SK-N-SH treated with all-trans-retinoic acid at 6 μM for 48 hours (cell line): ENCODE measurements at regions not wholly inside any gene's neighbourhood (a gene's known extent, or its start where the extent isn't known, plus 50 kb on each side); places are given as distances from the start of the nearest gene placed in this dataset.
"Not testable (repeated sequence)": the region's sequence is repeated elsewhere in the genome, so short reads cannot be mapped to it uniquely, and the experiment has no call there.

Experiments
- CSDC2 ChIP-seq: fragments of 250-450 bp; sonication (Bioruptor Pico); IDR thresholded peaks from 2 replicates; pipeline ENCODE4 v1.5.0; 2020; ENCODE audit warnings: mild to moderate bottlenecking, moderate library complexity
- ESRRG ChIP-seq: fragments of 250-450 bp; sonication (Bioruptor Pico); IDR thresholded peaks from 2 replicates; pipeline ENCODE4 v1.6.1; 2021; ENCODE audit warnings: mild to moderate bottlenecking
- OSR1 ChIP-seq: fragments of 250-450 bp; sonication (Bioruptor Pico); IDR thresholded peaks from 2 replicates; pipeline ENCODE4 v1.8.0; 2022; ENCODE audit warnings: moderate library complexity, mild to moderate bottlenecking, inconsistent platforms
- PPARA ChIP-seq: fragments of 250-450 bp; sonication (Bioruptor Pico); IDR thresholded peaks from 2 replicates; pipeline ENCODE4 v1.5.0; 2020; ENCODE audit warnings: mild to moderate bottlenecking, borderline replicate concordance
- RARB ChIP-seq: fragments of 250-450 bp; sonication (Bioruptor Pico); IDR thresholded peaks from 2 replicates; pipeline ENCODE4 v1.8.0; 2021; ENCODE audit warnings: mild to moderate bottlenecking, moderate library complexity
- SNAI2 ChIP-seq: fragments of 250-450 bp; sonication (Bioruptor Pico); IDR thresholded peaks from 2 replicates; pipeline ENCODE4 v1.5.0; 2020; ENCODE audit warnings: mild to moderate bottlenecking, moderate library complexity
- TCF4 ChIP-seq: fragments of 250-450 bp; sonication (Bioruptor Pico); IDR thresholded peaks from 2 replicates; pipeline ENCODE4 v1.8.0; 2021; ENCODE audit warnings: mild to moderate bottlenecking, moderate library complexity, borderline replicate concordance
- TOX ChIP-seq: fragments of 250-450 bp; sonication (Bioruptor Pico); IDR thresholded peaks from 2 replicates; pipeline ENCODE4 v1.8.0; 2021; ENCODE audit warnings: mild to moderate bottlenecking, moderate library complexity, borderline replicate concordance
- ZC3H10 ChIP-seq: fragments of 250-450 bp; sonication (Bioruptor Pico); IDR thresholded peaks from 2 replicates; pipeline ENCODE4 v1.5.1; 2021; ENCODE audit warnings: mild to moderate bottlenecking, moderate library complexity
- ZNF565 ChIP-seq: fragments of 450-650 bp; formaldehyde crosslinking; conservative IDR thresholded peaks from 2 replicates; pipeline ENCODE4 v1.5.0; 2020; ENCODE audit warnings: low read depth, mild to moderate bottlenecking, moderate library complexity
- ZNF70 ChIP-seq: fragments of 450-650 bp; formaldehyde crosslinking; IDR thresholded peaks from 2 replicates; pipeline ENCODE4 v1.5.0; 2020; ENCODE audit warnings: mild to moderate bottlenecking, moderate library complexity
- TF ChIP-seq, protein P1 (sequence below): fragments of 250-450 bp; sonication (Bioruptor Pico); IDR thresholded peaks from 2 replicates; pipeline ENCODE4 v1.8.0; 2020; ENCODE audit warnings: mild to moderate bottlenecking, moderate library complexity, borderline replicate concordance
- TF ChIP-seq, protein P2 (sequence below): fragments of 250-450 bp; sonication (Bioruptor Pico); IDR thresholded peaks from 2 replicates; pipeline ENCODE4 v1.5.0; 2020; ENCODE audit warnings: mild to moderate bottlenecking, moderate library complexity
- TF ChIP-seq, protein P3 (sequence below): fragments of 250-450 bp; sonication (Bioruptor Pico); IDR thresholded peaks from 2 replicates; pipeline ENCODE4 v1.5.1; 2020; ENCODE audit warnings: low read depth, mild to moderate bottlenecking, moderate library complexity

DNA sequence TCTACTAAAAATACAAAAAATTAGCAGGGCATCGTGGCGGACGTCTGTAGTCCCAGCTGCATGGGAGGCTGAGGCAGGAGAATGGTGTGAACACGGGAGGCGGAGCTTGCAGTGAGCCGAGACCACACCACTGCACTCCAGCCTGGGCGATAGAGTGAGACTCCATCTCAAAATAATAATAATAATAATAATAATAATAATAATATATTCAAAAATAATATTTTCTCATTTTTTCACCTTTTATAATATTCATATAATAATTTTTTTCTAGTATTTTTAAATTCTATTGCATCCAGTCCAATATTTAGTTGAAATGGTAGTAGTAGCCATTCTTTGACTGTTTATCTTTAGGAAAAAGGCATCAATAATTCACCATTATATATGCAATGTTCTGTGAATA is 1767.7 kb upstream of the ACO1 start:
- not testable (repeated sequence) for TF ChIP-seq PPARA (CRISPR knock-in tag); ZNF70 (CRISPR knock-in tag); CSDC2 (CRISPR knock-in tag); TCF4; OSR1; RARB (CRISPR knock-in tag); ZC3H10; ZNF565 (CRISPR knock-in tag); SNAI2; TOX (CRISPR knock-in tag); ESRRG (CRISPR knock-in tag)
- TF ChIP-seq, protein P1, sequence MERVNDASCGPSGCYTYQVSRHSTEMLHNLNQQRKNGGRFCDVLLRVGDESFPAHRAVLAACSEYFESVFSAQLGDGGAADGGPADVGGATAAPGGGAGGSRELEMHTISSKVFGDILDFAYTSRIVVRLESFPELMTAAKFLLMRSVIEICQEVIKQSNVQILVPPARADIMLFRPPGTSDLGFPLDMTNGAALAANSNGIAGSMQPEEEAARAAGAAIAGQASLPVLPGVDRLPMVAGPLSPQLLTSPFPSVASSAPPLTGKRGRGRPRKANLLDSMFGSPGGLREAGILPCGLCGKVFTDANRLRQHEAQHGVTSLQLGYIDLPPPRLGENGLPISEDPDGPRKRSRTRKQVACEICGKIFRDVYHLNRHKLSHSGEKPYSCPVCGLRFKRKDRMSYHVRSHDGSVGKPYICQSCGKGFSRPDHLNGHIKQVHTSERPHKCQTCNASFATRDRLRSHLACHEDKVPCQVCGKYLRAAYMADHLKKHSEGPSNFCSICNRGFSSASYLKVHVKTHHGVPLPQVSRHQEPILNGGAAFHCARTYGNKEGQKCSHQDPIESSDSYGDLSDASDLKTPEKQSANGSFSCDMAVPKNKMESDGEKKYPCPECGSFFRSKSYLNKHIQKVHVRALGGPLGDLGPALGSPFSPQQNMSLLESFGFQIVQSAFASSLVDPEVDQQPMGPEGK (CRISPR knock-in tag), result not testable (repeated sequence)
- TF ChIP-seq, protein P2, sequence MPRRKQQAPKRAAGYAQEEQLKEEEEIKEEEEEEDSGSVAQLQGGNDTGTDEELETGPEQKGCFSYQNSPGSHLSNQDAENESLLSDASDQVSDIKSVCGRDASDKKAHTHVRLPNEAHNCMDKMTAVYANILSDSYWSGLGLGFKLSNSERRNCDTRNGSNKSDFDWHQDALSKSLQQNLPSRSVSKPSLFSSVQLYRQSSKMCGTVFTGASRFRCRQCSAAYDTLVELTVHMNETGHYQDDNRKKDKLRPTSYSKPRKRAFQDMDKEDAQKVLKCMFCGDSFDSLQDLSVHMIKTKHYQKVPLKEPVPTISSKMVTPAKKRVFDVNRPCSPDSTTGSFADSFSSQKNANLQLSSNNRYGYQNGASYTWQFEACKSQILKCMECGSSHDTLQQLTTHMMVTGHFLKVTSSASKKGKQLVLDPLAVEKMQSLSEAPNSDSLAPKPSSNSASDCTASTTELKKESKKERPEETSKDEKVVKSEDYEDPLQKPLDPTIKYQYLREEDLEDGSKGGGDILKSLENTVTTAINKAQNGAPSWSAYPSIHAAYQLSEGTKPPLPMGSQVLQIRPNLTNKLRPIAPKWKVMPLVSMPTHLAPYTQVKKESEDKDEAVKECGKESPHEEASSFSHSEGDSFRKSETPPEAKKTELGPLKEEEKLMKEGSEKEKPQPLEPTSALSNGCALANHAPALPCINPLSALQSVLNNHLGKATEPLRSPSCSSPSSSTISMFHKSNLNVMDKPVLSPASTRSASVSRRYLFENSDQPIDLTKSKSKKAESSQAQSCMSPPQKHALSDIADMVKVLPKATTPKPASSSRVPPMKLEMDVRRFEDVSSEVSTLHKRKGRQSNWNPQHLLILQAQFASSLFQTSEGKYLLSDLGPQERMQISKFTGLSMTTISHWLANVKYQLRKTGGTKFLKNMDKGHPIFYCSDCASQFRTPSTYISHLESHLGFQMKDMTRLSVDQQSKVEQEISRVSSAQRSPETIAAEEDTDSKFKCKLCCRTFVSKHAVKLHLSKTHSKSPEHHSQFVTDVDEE (CRISPR knock-in tag), result not testable (repeated sequence)
- TF ChIP-seq, protein P3, sequence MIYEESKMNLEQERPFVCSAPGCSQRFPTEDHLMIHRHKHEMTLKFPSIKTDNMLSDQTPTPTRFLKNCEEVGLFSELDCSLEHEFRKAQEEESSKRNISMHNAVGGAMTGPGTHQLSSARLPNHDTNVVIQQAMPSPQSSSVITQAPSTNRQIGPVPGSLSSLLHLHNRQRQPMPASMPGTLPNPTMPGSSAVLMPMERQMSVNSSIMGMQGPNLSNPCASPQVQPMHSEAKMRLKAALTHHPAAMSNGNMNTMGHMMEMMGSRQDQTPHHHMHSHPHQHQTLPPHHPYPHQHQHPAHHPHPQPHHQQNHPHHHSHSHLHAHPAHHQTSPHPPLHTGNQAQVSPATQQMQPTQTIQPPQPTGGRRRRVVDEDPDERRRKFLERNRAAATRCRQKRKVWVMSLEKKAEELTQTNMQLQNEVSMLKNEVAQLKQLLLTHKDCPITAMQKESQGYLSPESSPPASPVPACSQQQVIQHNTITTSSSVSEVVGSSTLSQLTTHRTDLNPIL, result not testable (repeated sequence)
